ENCODE measurements at regions not wholly inside any gene's neighbourhood (a gene's known extent, or its start where the extent isn't known, plus 50 kb on each side); places are given as distances from the start of the nearest gene placed in this dataset.

DNA sequence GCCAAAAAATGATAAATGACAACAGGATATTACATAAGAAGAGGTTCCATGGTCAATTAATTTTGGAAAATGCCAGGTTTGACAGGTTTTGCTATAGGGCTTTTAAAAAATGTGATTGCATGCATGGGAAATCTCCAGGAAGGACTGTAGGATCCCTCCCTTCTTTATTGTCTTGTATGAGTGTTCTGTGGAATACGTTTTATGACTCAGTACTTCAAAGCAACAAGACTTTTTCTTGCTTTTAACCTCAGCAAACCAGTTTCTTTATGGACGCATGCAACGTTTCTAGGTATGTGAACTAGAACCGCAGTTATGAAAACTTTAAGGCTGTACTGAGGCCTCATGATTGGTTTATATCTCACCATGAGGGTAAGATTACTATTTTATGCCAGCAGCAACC, 76.6 kb upstream of the NTRK2 start:
- TF ChIP-seq, protein P1, sequence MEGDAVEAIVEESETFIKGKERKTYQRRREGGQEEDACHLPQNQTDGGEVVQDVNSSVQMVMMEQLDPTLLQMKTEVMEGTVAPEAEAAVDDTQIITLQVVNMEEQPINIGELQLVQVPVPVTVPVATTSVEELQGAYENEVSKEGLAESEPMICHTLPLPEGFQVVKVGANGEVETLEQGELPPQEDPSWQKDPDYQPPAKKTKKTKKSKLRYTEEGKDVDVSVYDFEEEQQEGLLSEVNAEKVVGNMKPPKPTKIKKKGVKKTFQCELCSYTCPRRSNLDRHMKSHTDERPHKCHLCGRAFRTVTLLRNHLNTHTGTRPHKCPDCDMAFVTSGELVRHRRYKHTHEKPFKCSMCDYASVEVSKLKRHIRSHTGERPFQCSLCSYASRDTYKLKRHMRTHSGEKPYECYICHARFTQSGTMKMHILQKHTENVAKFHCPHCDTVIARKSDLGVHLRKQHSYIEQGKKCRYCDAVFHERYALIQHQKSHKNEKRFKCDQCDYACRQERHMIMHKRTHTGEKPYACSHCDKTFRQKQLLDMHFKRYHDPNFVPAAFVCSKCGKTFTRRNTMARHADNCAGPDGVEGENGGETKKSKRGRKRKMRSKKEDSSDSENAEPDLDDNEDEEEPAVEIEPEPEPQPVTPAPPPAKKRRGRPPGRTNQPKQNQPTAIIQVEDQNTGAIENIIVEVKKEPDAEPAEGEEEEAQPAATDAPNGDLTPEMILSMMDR (IDR thresholded peaks at IDR 0.05 in 4 of 5, conservative IDR thresholded peaks at IDR 0.05 in 1 of 5): no peak
- no peak for TF ChIP-seq POLR2A (IDR thresholded peaks at IDR 0.05)
